K562 (cell line): ENCODE measurements at regions not wholly inside any gene's neighbourhood (a gene's known extent, or its start where the extent isn't known, plus 50 kb on each side); places are given as distances from the start of the nearest gene placed in this dataset.

Experiments used
- CBX3 ChIP-seq, 2 experiments: IDR thresholded peaks; 1 replicate in 1 of 2; 2 replicates in 1 of 2; pipeline ENCODE4 v1.6.1; 2012; ENCODE audit warnings: inconsistent platforms in 2 of 2, low read length in 2 of 2, borderline replicate concordance in 1 of 2, control low read depth in 1 of 2
- JUND ChIP-seq, 2 experiments: IDR thresholded peaks; 2 replicates in 1 of 2; 3 replicates in 1 of 2; pipeline ENCODE4 v1.6.1; 2011; ENCODE audit warnings: borderline replicate concordance in 2 of 2, low read depth in 2 of 2, low read length in 2 of 2, improper control_type of control experiment in 1 of 2, missing biosample characterization in 1 of 2, missing genetic modification characterization in 1 of 2, missing genetic modification reagents in 1 of 2
- RAD21 ChIP-seq, 2 experiments: fragments of 250-450 bp in 1 of 2; fragments of 450-650 bp in 1 of 2; sonication (Bioruptor Pico) in 1 of 2; formaldehyde crosslinking in 1 of 2; IDR thresholded peaks in 1 of 2; conservative IDR thresholded peaks in 1 of 2; 2 replicates each; pipeline versions ENCODE4 v1.4.0 to v1.8.0; 2020 to 2022; ENCODE audit warnings: mild to moderate bottlenecking in 2 of 2, moderate library complexity in 1 of 2
- ZNF143 ChIP-seq: sonication (generic); formaldehyde crosslinking; IDR thresholded peaks from 2 replicates; pipeline ENCODE4 v1.9.0; 2022; ENCODE audit warnings: mild to moderate bottlenecking, missing genetic modification reagents
- ZZZ3 ChIP-seq: fragments of 450-650 bp; IDR thresholded peaks from 2 replicates; pipeline ENCODE4 v1.6.1; 2016; ENCODE audit warnings: antibody characterized with exemption, mild to moderate bottlenecking, moderate library complexity

GRCh38 chr16:50908468-50908867, 166.6 kb downstream of the CYLD start:
- TF ChIP-seq ZNF143 (CRISPR knock-in tag) (no peak), ZZZ3 (no peak), RAD21 (CRISPR knock-in tag; conservative IDR thresholded peaks at IDR 0.05 in 1 of 2, IDR thresholded peaks at IDR 0.05 in 1 of 2) (no peak), CBX3 (IDR thresholded peaks at IDR 0.05; ENCODE audit: borderline replicate concordance in 1 of 2, low read length in 2 of 2) (no peak), JUND (IDR thresholded peaks at IDR 0.05; ENCODE audit: borderline replicate concordance, low read depth, low read length) (no peak), JUND (tag; IDR thresholded peaks at IDR 0.05; ENCODE audit: borderline replicate concordance, low read depth, low read length) (no peak)
